Stimulated activated CD4-positive, alpha-beta T cell treated with anti-CD3 and anti-CD28 coated beads, Interleukin-12 subunit alpha, Interleukin-12 subunit beta, amount 100 ng/mL, for 4 hours (primary cell): ENCODE measurements at regions not wholly inside any gene's neighbourhood (a gene's known extent, or its start where the extent isn't known, plus 50 kb on each side); places are given as distances from the start of the nearest gene placed in this dataset.
"Not testable (repeated sequence)": the region's sequence is repeated elsewhere in the genome, so short reads cannot be mapped to it uniquely, and the experiment has no call there.

ENCODE experiments used
- DNase-seq: peaks from one replicate; pipeline ENCODE4 v3.0.0-alpha.2; 2020

- DNase-seq = no peak
Observed at GRCh38 chr5:130546211-130546610, 618.8 kb downstream of the HINT1 start.

GRCh38 chr5:130545291-130545690 lies 619.8 kb downstream of the HINT1 start:
- no peak for DNase-seq

- DNase-seq = no peak
Observed at GRCh38 chr5:130541617-130542221, 623.3 kb downstream of the HINT1 start.

GRCh38 chr5:130536691-130537090 lies 628.4 kb downstream of the HINT1 start:
- DNase-seq = no peak

- no peak for DNase-seq
Observed at GRCh38 chr5:130532786-130533185, 628.5 kb downstream of the CHSY3 start.

GRCh38 chr5:130529511-130530485 lies 625.5 kb downstream of the CHSY3 start:
- DNase-seq = no peak

- no peak for DNase-seq
Observed at GRCh38 chr5:130529111-130529510, 624.8 kb downstream of the CHSY3 start.

- no peak for DNase-seq
Observed at GRCh38 chr5:130528474-130528873, 624.2 kb downstream of the CHSY3 start.

GRCh38 chr5:130526708-130527107 lies 622.4 kb downstream of the CHSY3 start:
- no peak for DNase-seq

- no peak for DNase-seq
Observed at GRCh38 chr5:130520211-130520610, 615.9 kb downstream of the CHSY3 start.

GRCh38 chr5:130514984-130515690 lies 610.9 kb downstream of the CHSY3 start:
- no peak for DNase-seq

- DNase-seq = no peak
Observed at GRCh38 chr5:130502702-130503101, 598.4 kb downstream of the CHSY3 start.

- DNase-seq = no peak
Observed at GRCh38 chr5:130501151-130501865, 597.0 kb downstream of the CHSY3 start.

- not testable (repeated sequence) for DNase-seq
Observed at GRCh38 chr5:130500495-130500894, 596.2 kb downstream of the CHSY3 start.

GRCh38 chr5:130496215-130496614 lies 592.0 kb downstream of the CHSY3 start:
- no peak for DNase-seq

- DNase-seq = no peak
Observed at GRCh38 chr5:130488252-130488651, 584.0 kb downstream of the CHSY3 start.

- DNase-seq = no peak
Observed at GRCh38 chr5:130479045-130479804, 575.0 kb downstream of the CHSY3 start.

- no peak for DNase-seq
Observed at GRCh38 chr5:130476325-130476724, 572.1 kb downstream of the CHSY3 start.

GRCh38 chr5:130462516-130462915 lies 558.3 kb downstream of the CHSY3 start:
- DNase-seq = no peak

GRCh38 chr5:130455175-130455574 lies 550.9 kb downstream of the CHSY3 start:
- DNase-seq = no peak

- no peak for DNase-seq
Observed at GRCh38 chr5:130452744-130453143, 548.5 kb downstream of the CHSY3 start.

- no peak for DNase-seq
Observed at GRCh38 chr5:130436430-130436829, 532.2 kb downstream of the CHSY3 start.
